Spleen (tissue), 11 donors: ENCODE measurements at regions not wholly inside any gene's neighbourhood (a gene's known extent, or its start where the extent isn't known, plus 50 kb on each side); places are given as distances from the start of the nearest gene placed in this dataset.

Experiments
- DNase-seq: peaks from one replicate; pipeline ENCODE4 v3.0.0-alpha.2; 2020
- H3K27ac ChIP-seq, 8 donors: fragments of 200-600 bp; sonication (generic) in 7 of 8; 1 replicate in 4 of 8; 2 replicates in 4 of 8; pipeline versions ENCODE4 v1.5.0 to v1.8.0; 2016 to 2021; ENCODE audit warnings: inconsistent platforms in 4 of 8, mild to moderate bottlenecking in 4 of 8, moderate library complexity in 1 of 8
- H3K27me3 ChIP-seq, 7 donors: fragments of 200-600 bp; sonication (generic) in 6 of 7; replicated peaks in 1 of 7; 1 replicate in 4 of 7; 2 replicates in 3 of 7; pipeline versions ENCODE4 v1.5.0 to v1.8.0; 2016 to 2021; ENCODE audit warnings: inconsistent platforms in 3 of 7, mild to moderate bottlenecking in 1 of 7
- H3K36me3 ChIP-seq, 6 donors: fragments of 200-600 bp; sonication (generic) in 5 of 6; 1 replicate in 4 of 6; 2 replicates in 2 of 6; pipeline versions ENCODE4 v1.5.0 to v1.8.0; 2016 to 2021; ENCODE audit warnings: inconsistent platforms in 2 of 6
- H3K4me1 ChIP-seq, 6 donors: fragments of 200-600 bp; sonication (generic) in 5 of 6; 1 replicate in 3 of 6; 2 replicates in 3 of 6; pipeline versions ENCODE4 v1.5.0 to v1.8.0; 2016 to 2021; ENCODE audit warnings: inconsistent platforms in 3 of 6
- H3K4me3 ChIP-seq, 8 donors: fragments of 200-600 bp; sonication (generic) in 7 of 8; 1 replicate in 4 of 8; 2 replicates in 4 of 8; pipeline versions ENCODE4 v1.5.0 to v1.8.0; 2016 to 2021; ENCODE audit warnings: inconsistent platforms in 4 of 8, mild to moderate bottlenecking in 4 of 8, moderate library complexity in 2 of 8
- H3K9me3 ChIP-seq, 8 donors: fragments of 200-600 bp; sonication (generic) in 7 of 8; 1 replicate in 4 of 8; 2 replicates in 4 of 8; pipeline versions ENCODE4 v1.5.0 to v1.8.0; 2016 to 2021; ENCODE audit warnings: inconsistent platforms in 4 of 8
- CTCF ChIP-seq, 11 experiments: fragments of 200-600 bp in 7 of 11; fragments of 450-650 bp in 4 of 11; sonication (generic) in 4 of 11; IDR thresholded peaks in 8 of 11; conservative IDR thresholded peaks in 3 of 11; 1 replicate in 7 of 11; 2 replicates in 4 of 11; pipeline versions ENCODE4 v1.4.0 to v1.8.0; 2016 to 2021; ENCODE audit warnings: antibody characterized with exemption in 11 of 11, inconsistent platforms in 4 of 11, mild to moderate bottlenecking in 1 of 11
- POLR2A ChIP-seq, 3 donors: fragments of 450-650 bp; IDR thresholded peaks; one replicate each; pipeline ENCODE4 v1.5.1; 2017; ENCODE audit warnings: antibody characterized with exemption in 3 of 3, mild to moderate bottlenecking in 1 of 3
- POLR2AphosphoS5 ChIP-seq, 3 donors: sonication (generic); formaldehyde crosslinking; IDR thresholded peaks; one replicate each; pipeline ENCODE4 v1.5.1; 2017; ENCODE audit warnings: antibody characterized with exemption in 3 of 3
- WGBS, 5 donors: extraction: QIAGEN DNeasy Blood & Tissue Kit in 3 of 5; methylation state at CpG; one replicate each; pipeline versions ENCODE4 v1.1.5 to v1.1.7; 2013 to 2018; 5-methylcytosine and 5-hydroxymethylcytosine counted together
- intact Hi-C: fragments of 100-400 bp; cut with DNase I; formaldehyde crosslinking; loops from one replicate; pipeline ENCODE4 v1.15.0; 2023; ENCODE audit warnings: low total_unique reads
- donor health status: healthy with polysubstance abuse.
- donor health status: DM: no; HTN: no; CAD: no; lungs with moderate emphysema.
- donor health status: DM: no; HTN: no; CAD: no.
- donor health status: Bipolar disorder and iron deficiency.
- donor health status: healthy.
- donor health status: DM: no; HTN: no; CAD: no.
- donor health status: DM: yes; HTN: yes; CAD: no.

GRCh38 chr4:45576275-45576674 lies 547.6 kb downstream of the GABRG1 start:
- H3K4me3 ChIP-seq: no peak overlapping the region
- 65 to 84% (median 72%) methylated on average over 2 of the region's 2 CpGs for WGBS, 5 donors
- TF ChIP-seq CTCF (IDR thresholded peaks at IDR 0.05 in 8 of 11, conservative IDR thresholded peaks at IDR 0.05 in 3 of 11): no peak
- no peaks in the 10 kb centered on the region for H3K27me3 ChIP-seq
- intact Hi-C loops: no loop called here
- peaks cover 0 to 6% (median 0%) of the 10 kb centered on the region in 8 donors for H3K9me3 ChIP-seq
- no peak overlapping the region for H3K27ac ChIP-seq
- H3K36me3 ChIP-seq: no peaks in the 10 kb centered on the region
- no peak for DNase-seq
- H3K4me1 ChIP-seq: no peaks in the 10 kb centered on the region

- no peak for TF ChIP-seq CTCF (IDR thresholded peaks at IDR 0.05 in 8 of 11, conservative IDR thresholded peaks at IDR 0.05 in 3 of 11)
- TF ChIP-seq POLR2A (IDR thresholded peaks at IDR 0.05): no peak
- no peak for TF ChIP-seq POLR2AphosphoS5 (IDR thresholded peaks at IDR 0.05)
- WGBS, 5 donors: 54 to 77% (median 68%) methylated on average over 1 of the region's 1 CpG
- intact Hi-C loops: no loop called here
- Histone ChIP-seq H3K4me3 (no peak overlapping the region), H3K27me3 (no peaks in the 10 kb centered on the region), H3K9me3 (peaks cover 0 to 14% (median 2%) of the 10 kb centered on the region in 8 donors), H3K4me1 (no peaks in the 10 kb centered on the region), H3K36me3 (no peaks in the 10 kb centered on the region), H3K27ac (no peak overlapping the region)
- no peak for DNase-seq
Measured at GRCh38 chr4:45569619-45570018, 554.2 kb downstream of the GABRG1 start.

GRCh38 chr4:45568694-45569093 lies 555.2 kb downstream of the GABRG1 start:
- no peak overlapping the region for H3K4me3 ChIP-seq
- no peaks in the 10 kb centered on the region for H3K4me1 ChIP-seq
- no peaks in the 10 kb centered on the region for H3K27me3 ChIP-seq
- H3K36me3 ChIP-seq: no peaks in the 10 kb centered on the region
- H3K27ac ChIP-seq: no peak overlapping the region
- no peak for DNase-seq
- H3K9me3 ChIP-seq: peaks cover 0 to 12% (median 0%) of the 10 kb centered on the region in 8 donors
- TF ChIP-seq CTCF (IDR thresholded peaks at IDR 0.05 in 8 of 11, conservative IDR thresholded peaks at IDR 0.05 in 3 of 11) (no peak), POLR2A (IDR thresholded peaks at IDR 0.05) (no peak), POLR2AphosphoS5 (IDR thresholded peaks at IDR 0.05) (no peak)
- 39 to 55% (median 50%) methylated on average over 3 of the region's 3 CpGs for whole genome bisulfite sequencing, 5 donors
- intact Hi-C loops: no loop called here

GRCh38 chr4:45566896-45567603 lies 556.8 kb downstream of the GABRG1 start:
- DNase-seq: no peak
- 79 to 91% (median 84%) methylated on average over 16 to 19 of the region's 19 CpGs for WGBS, 5 donors
- no peaks in the 10 kb centered on the region for H3K27me3 ChIP-seq
- H3K9me3 ChIP-seq: peaks cover 0 to 12% (median 3%) of the 10 kb centered on the region in 8 donors
- H3K4me1 ChIP-seq: no peaks in the 10 kb centered on the region
- no peaks in the 10 kb centered on the region for H3K36me3 ChIP-seq
- H3K27ac ChIP-seq: no peak overlapping the region
- intact Hi-C loops: no loop called here
- H3K4me3 ChIP-seq: no peak overlapping the region
- no peak for TF ChIP-seq CTCF (IDR thresholded peaks at IDR 0.05 in 8 of 11, conservative IDR thresholded peaks at IDR 0.05 in 3 of 11)
- TF ChIP-seq POLR2AphosphoS5 (IDR thresholded peaks at IDR 0.05): no peak
- TF ChIP-seq POLR2A (IDR thresholded peaks at IDR 0.05): no peak
